GM18873 (cell line): ENCODE measurements at regions not wholly inside any gene's neighbourhood (a gene's known extent, or its start where the extent isn't known, plus 50 kb on each side); places are given as distances from the start of the nearest gene placed in this dataset.
"Not testable (repeated sequence)": the region's sequence is repeated elsewhere in the genome, so short reads cannot be mapped to it uniquely, and the experiment has no call there.

ENCODE experiments used
- ATAC-seq: cut with Tn5 transposase; IDR thresholded peaks from one replicate; pipeline ENCODE4 v1.9.1; 2021; ENCODE audit warnings: mild to moderate bottlenecking, moderate library complexity, moderate number of reproducible peaks; ENCODE audit not compliant: unreplicated experiment, low FRiP score

DNA sequence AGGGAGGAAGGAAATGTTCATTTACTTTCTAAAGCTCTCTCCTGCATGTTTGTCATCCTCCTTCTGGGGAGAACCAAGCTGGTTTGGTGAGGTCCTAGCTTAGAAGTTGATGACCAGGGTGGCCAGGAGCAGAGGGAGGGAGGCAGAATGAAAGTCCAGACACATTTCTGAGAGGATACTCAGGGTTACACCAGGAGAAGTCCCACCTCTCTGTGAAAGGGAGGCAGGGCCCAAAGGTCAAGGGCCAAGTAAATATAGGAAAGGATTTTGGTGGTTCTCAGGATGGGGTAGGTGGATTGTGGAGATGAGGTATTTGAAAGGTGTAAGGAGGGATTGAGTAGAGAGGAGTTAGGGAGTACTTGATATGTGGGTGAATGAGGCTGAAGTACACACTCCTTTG is 58.0 kb upstream of the FBXO11 start:
- ATAC-seq = no peak

- ATAC-seq = no peak
These were observed 58.6 kb upstream of the FBXO11 start for GRCh38 chr2:47964722-47965434.

DNA sequence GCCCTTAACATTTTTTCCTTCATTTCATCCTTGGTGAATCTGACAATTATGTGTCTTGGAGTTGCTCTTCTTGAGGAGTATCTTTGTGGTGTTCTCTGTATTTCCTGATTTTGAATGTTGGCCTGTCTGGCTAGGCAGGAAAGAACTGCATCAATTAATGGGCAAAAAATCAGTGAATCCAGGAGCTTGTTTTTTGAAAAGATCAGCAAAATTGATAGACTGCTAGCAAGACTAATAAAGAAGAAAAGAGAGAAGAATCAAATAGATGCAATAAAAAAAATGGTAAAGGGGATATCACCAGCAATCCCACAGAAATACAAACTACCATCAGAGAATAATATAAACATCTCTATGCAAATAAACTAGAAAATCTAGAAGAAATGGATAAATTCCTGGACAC is 70.4 kb upstream of the FBXO11 start:
- not testable (repeated sequence) for ATAC-seq

- no peak for ATAC-seq
These were observed 77.7 kb upstream of the FBXO11 start for GRCh38 chr2:47984041-47984440.

DNA sequence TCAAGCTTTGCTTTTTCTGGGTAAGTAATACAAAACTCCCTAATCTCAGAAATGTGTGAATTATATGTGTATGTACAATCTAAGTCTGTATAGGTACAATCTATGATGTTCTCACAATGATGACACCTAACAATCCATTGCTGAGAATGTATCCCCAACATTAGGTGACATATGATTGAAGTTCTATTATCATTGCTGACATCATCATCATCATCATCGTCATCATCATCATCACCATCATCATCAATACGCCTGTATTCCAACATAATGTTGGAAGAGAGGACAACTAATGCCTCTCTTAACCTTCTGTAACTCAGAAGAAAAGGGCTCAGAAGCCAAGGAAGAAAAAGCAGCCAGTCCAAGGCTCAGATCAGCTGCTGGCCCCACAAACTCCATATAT is 84.2 kb upstream of the FBXO11 start:
- ATAC-seq = no peak

DNA sequence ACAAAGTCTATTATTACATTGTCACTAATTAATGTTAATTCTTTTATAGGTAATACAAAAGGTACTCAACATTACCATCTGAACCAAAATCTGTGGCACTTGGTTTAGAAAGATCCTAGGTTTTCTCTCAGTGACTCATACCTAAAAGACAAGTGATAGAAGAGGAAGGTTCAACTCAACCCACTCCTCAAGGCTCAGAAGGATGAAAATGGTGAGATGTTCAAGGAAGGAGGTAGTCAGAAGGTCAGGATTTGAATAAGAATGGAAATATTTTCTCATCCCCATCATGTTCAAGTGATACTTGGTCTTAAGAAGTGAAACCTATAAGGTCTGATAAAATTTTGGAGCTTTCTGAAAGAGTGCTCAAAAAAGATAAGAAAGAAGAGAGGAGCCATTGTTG is 86.4 kb upstream of the FBXO11 start:
- ATAC-seq = no peak

DNA sequence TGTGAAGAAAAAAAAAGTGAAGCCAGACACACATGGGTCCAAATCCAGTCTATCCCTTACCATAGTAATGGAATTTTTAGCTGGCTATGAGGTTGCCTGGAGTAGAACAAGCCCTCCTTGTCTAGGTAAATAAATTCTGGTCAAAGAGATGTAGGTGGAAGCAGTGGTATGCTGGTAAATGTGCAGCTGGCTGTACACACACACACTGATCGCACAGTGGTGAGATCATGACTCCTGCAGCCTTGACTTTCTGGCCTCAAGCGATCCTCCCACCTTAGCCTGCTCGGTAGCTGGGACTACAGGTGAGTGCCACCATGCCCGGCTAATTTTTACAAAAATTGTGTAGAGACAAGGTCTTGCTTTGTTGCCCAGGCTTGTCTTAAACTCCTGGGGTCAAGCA is 90.5 kb upstream of the FBXO11 start:
- ATAC-seq = no peak

DNA sequence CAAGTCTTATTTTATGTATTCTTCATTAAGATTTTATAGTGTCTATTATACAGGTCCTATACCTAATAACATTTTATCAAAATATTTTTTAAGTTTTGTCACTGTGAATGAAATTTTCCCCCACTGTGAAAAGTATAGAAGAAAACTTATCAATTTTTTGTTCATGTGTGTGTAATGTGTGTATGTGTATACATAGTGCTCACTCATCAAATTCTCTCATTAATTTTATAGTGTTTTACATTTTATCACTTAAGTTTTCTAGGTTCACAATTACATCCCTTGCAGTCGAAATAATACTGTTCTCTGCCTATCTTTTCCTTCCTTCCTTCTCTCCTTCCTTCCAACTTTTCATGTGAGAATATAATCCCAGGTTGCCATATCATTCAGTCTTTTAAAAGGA is 93.2 kb upstream of the FBXO11 start:
- ATAC-seq = no peak

DNA sequence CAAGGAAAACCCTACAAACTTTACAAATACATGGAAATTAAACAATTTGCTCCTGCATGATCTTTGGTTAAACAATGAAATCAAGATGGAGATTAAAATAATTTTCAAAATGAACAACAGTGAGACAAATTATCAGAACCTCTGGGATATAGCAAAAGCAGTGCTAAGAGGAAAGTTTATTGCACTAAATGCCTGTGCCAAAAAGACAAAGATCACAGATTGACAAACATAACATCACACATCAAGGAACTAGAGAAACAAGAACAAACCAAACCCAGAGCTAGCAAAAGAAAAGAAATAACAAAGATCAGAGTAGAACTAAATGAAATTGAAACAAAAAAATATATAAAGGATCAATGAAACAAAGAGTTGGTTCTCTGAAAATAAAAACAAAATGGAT is 95.2 kb upstream of the FBXO11 start:
- no peak for ATAC-seq

DNA sequence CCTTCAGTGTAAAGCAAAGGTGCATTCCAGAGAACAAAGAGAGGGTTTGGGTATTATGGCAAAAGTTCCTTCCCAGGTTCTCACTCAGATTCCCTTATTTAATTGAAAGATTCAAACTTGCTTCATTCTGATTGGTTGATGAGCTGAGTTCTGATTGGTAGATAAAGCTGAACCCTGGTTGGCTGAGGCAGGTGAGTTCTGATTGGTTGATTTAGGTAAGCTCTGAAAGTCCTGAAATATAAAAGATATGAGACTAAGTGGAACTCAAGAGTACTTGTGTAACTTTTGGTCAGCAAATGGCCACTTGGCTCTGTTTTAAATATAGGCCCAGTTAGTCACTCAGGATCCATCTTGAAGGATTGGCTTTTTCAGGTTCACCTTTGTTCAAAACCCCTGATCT is 99.8 kb upstream of the FBXO11 start:
- ATAC-seq = no peak

GRCh38 chr2:48007699-48008268 is 101.5 kb upstream of the FBXO11 start:
- ATAC-seq = no peak

GRCh38 chr2:48009256-48009655 is 103.0 kb upstream of the FBXO11 start:
- no peak for ATAC-seq

- ATAC-seq = no peak
These were observed 109.1 kb upstream of the FBXO11 start for GRCh38 chr2:48015421-48015820.

GRCh38 chr2:48016225-48017019 is 110.1 kb upstream of the FBXO11 start:
- no peak for ATAC-seq

DNA sequence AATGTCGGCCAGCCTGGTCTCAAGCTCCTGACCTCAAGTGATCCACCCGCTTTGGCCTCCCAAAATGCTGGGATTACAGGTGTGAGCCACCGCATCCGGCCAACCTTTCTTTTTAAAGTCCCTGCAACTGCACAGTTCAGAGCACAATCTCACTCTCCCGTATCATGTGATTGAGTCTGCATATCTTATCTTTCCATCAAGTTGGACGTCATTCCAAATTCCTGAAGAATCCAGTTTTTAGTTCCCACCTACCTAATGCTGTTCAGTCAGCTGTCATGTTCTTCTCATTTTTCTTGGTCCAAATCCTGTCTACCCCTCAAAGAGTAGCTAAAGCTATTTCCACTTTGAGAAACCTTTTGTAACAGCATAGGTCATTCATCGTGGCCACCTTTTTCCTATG is 110.8 kb upstream of the FBXO11 start:
- no peak for ATAC-seq

GRCh38 chr2:48018480-48018879 is 112.2 kb upstream of the FBXO11 start:
- ATAC-seq = no peak

DNA sequence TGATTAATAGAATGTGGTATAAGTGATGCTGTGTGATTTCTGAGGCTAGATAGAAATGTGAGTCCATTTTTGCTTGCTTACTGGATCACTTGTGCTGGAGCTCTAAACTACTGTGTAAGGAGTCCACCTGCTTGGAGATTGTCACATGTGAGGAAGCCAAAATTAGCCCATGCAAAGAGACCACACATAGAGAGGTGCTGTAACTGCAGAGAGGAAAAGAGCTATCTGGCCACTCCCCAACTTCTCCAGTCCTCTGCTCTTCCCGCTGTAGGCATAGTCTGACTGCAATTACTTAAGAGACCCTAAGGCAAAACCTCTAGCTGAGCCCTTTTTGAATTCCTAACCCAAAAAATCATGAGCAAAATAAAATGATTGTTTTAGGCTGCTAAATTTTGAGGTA is 120.6 kb upstream of the FBXO11 start:
- ATAC-seq = no peak

DNA sequence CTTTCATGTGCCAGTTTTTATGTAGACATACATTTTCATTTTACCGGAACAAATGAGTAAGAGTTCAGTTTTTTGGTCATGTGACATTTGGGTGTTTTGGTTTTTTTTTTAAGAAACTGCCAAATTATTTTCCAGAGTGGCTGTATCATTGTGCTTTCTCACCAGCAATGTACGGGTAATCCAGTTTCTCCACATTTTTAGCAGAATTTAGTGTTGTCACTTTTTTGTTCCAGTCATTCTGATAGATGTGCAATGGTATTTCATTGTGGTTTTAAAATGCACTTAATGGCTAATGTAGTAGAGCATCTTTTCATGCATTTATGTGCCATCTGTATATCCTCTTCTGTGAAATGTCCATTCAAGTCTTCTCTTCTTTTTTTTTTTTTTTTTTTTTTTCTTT is 126.5 kb upstream of the FBXO11 start:
- no peak for ATAC-seq

GRCh38 chr2:48034295-48034694 is 128.0 kb upstream of the FBXO11 start:
- ATAC-seq = no peak

DNA sequence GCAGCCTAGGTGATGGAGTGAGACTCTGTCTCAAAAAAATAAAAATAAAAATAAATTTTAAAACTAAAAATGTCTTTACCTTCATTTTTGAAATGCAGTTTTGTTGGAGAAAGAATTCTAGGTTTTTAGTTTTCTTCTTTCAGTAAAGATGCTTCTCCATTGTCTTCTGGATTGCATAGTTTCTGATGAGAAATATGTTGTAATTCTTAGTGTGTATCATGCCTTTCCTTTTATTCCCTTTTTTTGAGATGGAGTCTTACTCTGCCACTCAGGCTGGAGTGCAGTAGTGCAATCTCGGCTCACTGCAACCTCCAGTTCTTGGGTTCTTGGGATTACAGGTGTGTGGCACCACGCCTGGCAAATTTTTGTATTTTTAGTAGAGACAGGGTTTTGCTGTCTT is 130.0 kb upstream of the FBXO11 start:
- ATAC-seq = no peak

DNA sequence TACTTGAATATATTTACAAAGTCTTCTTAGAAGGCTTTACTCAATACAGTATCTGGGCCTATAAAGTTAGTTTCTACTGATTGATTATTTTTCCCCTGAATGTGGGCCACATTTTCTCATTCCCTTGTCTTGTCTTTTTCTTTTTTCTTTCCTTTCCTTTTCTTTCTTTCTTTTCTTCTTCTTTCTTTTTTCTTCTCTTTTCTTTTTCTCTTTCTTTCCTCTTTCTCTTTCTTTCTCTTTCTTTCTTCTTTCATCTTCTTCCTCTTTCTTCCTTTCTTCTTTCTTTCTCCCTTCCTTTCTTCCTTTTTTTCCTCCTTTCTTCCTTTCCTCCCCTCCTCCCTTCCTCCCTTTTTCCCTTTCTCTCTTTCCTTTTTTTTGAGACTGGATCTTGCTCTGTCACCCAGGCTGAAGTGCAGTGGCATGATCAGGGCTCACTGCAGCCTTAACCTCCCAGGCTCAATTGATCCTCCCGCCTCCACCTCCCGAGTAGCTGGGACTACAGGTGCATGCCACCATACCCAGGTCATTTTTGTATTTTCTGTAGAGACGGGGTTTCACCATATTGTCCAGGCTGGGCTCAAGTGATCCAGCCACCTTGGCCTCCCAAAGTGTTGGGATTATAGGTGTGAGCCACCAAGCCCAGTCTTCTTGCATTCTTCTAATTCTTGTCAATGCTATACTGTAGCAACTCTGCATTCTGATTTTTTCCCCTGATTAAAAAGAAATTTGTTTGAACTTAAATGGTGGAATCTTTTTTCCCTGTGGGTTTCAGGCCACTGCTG is 133.1 kb upstream of the FBXO11 start:
- ATAC-seq = no peak
